ENCODE measurements at regions not wholly inside any gene's neighbourhood (a gene's known extent, or its start where the extent isn't known, plus 50 kb on each side); places are given as distances from the start of the nearest gene placed in this dataset.

DNA sequence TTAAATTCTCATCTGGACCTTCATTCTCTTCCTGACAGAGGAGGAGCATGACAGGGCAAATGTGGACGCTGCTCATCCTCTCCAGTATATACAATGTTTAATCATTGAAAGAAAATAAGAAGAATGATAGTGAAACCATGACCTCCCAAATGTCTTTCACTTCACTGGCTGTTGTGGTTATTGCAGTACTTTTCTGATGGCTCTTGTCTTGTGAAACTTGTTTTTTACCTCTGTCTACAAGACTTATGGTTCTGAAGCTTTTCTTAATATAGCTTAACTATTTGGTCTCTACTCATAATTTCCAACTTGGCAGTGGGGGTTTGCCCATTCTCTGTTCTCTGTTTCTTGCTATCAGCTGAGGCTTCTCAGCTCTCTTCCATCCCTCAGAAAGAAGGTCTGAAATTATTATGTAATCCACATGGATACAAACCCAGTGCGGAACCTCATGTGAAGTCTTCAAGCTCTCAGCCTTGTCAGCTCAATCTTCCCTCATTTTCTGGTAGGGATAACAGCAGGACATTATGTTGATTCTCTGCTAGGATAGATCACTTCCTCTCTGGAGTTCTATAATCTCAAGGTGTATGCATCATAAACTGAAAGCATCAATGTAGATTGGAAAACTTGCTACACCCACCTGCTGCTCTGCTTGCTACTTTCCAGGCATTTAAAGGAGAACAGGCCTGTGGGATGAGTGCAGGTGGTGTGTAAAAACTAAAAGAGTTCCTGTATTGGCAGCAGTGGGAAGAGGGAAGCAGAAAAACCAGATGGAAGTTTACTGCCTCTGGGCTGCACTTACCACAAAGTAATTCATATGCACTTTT lies 250.3 kb upstream of the HTR2A start:
- H2AFZ ChIP-seq (ENCODE audit: low read depth, low read length): no peak overlapping the region
- H3K9ac ChIP-seq (ENCODE audit: low read length): no peak overlapping the region
- TF ChIP-seq REST (IDR thresholded peaks at IDR 0.05; ENCODE audit: borderline replicate concordance) (no peak), EP300 (conservative IDR thresholded peaks at IDR 0.05; ENCODE audit: poor library complexity, severe bottlenecking) (no peak), TAF1 (IDR thresholded peaks at IDR 0.05; ENCODE audit: low read depth) (no peak), POLR2AphosphoS5 (IDR thresholded peaks at IDR 0.05) (no peak)
- TF ChIP-seq, protein P1, sequence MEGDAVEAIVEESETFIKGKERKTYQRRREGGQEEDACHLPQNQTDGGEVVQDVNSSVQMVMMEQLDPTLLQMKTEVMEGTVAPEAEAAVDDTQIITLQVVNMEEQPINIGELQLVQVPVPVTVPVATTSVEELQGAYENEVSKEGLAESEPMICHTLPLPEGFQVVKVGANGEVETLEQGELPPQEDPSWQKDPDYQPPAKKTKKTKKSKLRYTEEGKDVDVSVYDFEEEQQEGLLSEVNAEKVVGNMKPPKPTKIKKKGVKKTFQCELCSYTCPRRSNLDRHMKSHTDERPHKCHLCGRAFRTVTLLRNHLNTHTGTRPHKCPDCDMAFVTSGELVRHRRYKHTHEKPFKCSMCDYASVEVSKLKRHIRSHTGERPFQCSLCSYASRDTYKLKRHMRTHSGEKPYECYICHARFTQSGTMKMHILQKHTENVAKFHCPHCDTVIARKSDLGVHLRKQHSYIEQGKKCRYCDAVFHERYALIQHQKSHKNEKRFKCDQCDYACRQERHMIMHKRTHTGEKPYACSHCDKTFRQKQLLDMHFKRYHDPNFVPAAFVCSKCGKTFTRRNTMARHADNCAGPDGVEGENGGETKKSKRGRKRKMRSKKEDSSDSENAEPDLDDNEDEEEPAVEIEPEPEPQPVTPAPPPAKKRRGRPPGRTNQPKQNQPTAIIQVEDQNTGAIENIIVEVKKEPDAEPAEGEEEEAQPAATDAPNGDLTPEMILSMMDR (IDR thresholded peaks at IDR 0.05; ENCODE audit: poor library complexity, severe bottlenecking): no peak
- H3K27ac ChIP-seq (ENCODE audit: low read length): no peak overlapping the region
- no peaks in the 10 kb centered on the region for H4K20me1 ChIP-seq (ENCODE audit: insufficient read depth)
- H3K9me2 ChIP-seq (ENCODE audit: insufficient read depth, low read length): no peaks in the 10 kb centered on the region
- H3K4me3 ChIP-seq (ENCODE audit: low read length): no peak overlapping the region
- H3F3A ChIP-seq (ENCODE audit: insufficient read depth, low read length, poor library complexity, severe bottlenecking): no peaks in the 10 kb centered on the region
- no peaks in the 10 kb centered on the region for H3K79me2 ChIP-seq (replicated peaks; ENCODE audit: insufficient read depth, low read length)
- H3K27me3 ChIP-seq (ENCODE audit: insufficient read depth, low read depth, low read length): no peaks in the 10 kb centered on the region
- H3K9me3 ChIP-seq (ENCODE audit: low read length): no peaks in the 10 kb centered on the region
- no peaks in the 10 kb centered on the region for H3K36me3 ChIP-seq (ENCODE audit: insufficient read depth, low read length)
- no peak overlapping the region for H3K4me2 ChIP-seq (ENCODE audit: low read length)

DNA sequence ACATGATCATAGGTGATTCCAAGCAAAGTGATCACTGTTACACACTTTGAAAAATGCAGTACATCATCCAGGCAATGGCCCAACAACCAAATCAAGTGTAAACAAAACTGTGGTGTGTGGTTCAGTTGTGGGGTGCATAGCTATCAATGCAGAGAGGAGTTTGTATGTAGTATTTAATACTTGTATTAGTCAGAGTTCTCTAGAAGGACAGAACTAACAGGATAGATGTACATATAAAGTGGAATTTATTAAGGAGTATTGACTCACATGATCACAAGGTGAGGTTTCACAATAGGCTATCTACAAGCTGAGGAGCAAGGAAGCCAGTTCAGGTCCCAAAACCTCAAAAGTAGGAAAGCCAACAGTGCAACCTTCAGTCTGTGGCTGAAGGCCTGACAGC lies 249.3 kb upstream of the HTR2A start:
- Histone ChIP-seq H3K27ac (ENCODE audit: low read length) (no peak overlapping the region), H3K4me2 (ENCODE audit: low read length) (no peak overlapping the region), H3K79me2 (replicated peaks; ENCODE audit: insufficient read depth, low read length) (no peaks in the 10 kb centered on the region), H3K9me3 (ENCODE audit: low read length) (no peaks in the 10 kb centered on the region), H2AFZ (ENCODE audit: low read depth, low read length) (no peak overlapping the region), H3K36me3 (ENCODE audit: insufficient read depth, low read length) (no peaks in the 10 kb centered on the region), H3K4me3 (ENCODE audit: low read length) (no peak overlapping the region), H3F3A (ENCODE audit: insufficient read depth, low read length, poor library complexity, severe bottlenecking) (no peaks in the 10 kb centered on the region), H3K27me3 (ENCODE audit: insufficient read depth, low read depth, low read length) (no peaks in the 10 kb centered on the region), H3K9ac (ENCODE audit: low read length) (no peak overlapping the region), H4K20me1 (ENCODE audit: insufficient read depth) (no peaks in the 10 kb centered on the region), H3K9me2 (ENCODE audit: insufficient read depth, low read length) (no peaks in the 10 kb centered on the region)
- TF ChIP-seq, protein P1 (IDR thresholded peaks at IDR 0.05; ENCODE audit: poor library complexity, severe bottlenecking): no peak
- TF ChIP-seq EP300 (conservative IDR thresholded peaks at IDR 0.05; ENCODE audit: poor library complexity, severe bottlenecking) (no peak), REST (IDR thresholded peaks at IDR 0.05; ENCODE audit: borderline replicate concordance) (no peak), SMC3 (conservative IDR thresholded peaks at IDR 0.05; ENCODE audit: poor library complexity) (no peak), RAD21 (conservative IDR thresholded peaks at IDR 0.05) (no peak), EZH2 (IDR thresholded peaks at IDR 0.05; ENCODE audit: borderline replicate concordance, insufficient read depth, low read length, poor library complexity, severe bottlenecking) (no peak), TAF1 (IDR thresholded peaks at IDR 0.05; ENCODE audit: low read depth) (no peak), POLR2AphosphoS5 (IDR thresholded peaks at IDR 0.05) (no peak), MXI1 (conservative IDR thresholded peaks at IDR 0.05; ENCODE audit: poor library complexity, severe bottlenecking) (no peak)

All from neural cell (in vitro differentiated cells).